ENCODE measurements at regions not wholly inside any gene's neighbourhood (a gene's known extent, or its start where the extent isn't known, plus 50 kb on each side); places are given as distances from the start of the nearest gene placed in this dataset.

DNA sequence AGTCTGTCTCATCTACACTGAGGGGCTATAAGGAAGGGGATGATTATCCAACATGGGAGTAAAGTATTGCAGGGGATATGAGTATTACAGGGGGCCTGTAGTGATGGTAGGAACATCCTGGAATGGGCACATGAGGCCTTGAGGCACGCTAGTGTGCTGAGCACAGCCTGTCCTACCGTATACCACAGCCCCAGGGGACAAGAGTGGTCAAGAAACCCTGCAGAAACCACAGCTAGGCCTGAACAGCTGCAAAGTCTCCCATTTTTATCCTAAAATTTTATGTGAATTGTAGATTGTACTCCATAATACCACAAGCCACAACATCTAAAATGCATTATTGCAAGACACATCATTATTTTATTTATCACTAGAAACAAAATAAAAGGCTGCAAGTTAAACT is 136.3 kb upstream of the ASTN2 start:
- TF ChIP-seq, protein P1, sequence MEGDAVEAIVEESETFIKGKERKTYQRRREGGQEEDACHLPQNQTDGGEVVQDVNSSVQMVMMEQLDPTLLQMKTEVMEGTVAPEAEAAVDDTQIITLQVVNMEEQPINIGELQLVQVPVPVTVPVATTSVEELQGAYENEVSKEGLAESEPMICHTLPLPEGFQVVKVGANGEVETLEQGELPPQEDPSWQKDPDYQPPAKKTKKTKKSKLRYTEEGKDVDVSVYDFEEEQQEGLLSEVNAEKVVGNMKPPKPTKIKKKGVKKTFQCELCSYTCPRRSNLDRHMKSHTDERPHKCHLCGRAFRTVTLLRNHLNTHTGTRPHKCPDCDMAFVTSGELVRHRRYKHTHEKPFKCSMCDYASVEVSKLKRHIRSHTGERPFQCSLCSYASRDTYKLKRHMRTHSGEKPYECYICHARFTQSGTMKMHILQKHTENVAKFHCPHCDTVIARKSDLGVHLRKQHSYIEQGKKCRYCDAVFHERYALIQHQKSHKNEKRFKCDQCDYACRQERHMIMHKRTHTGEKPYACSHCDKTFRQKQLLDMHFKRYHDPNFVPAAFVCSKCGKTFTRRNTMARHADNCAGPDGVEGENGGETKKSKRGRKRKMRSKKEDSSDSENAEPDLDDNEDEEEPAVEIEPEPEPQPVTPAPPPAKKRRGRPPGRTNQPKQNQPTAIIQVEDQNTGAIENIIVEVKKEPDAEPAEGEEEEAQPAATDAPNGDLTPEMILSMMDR (IDR thresholded peaks at IDR 0.05): no peak
- TF ChIP-seq HOXA7 (CRISPR knock-in tag; IDR thresholded peaks at IDR 0.05) (no peak), RAD21 (conservative IDR thresholded peaks at IDR 0.05 in 1 of 2, IDR thresholded peaks at IDR 0.05 in 1 of 2) (no peak), POLR2A (IDR thresholded peaks at IDR 0.05; ENCODE audit: low read length) (no peak), CEBPB (IDR thresholded peaks at IDR 0.05) (no peak), JUN (IDR thresholded peaks at IDR 0.05) (no peak), SMC3 (IDR thresholded peaks at IDR 0.05) (no peak), MYC (IDR thresholded peaks at IDR 0.05; ENCODE audit: borderline replicate concordance, low read length) (no peak), MAX (IDR thresholded peaks at IDR 0.05) (no peak), REST (IDR thresholded peaks at IDR 0.05) (no peak)
- TF ChIP-seq, protein P2, sequence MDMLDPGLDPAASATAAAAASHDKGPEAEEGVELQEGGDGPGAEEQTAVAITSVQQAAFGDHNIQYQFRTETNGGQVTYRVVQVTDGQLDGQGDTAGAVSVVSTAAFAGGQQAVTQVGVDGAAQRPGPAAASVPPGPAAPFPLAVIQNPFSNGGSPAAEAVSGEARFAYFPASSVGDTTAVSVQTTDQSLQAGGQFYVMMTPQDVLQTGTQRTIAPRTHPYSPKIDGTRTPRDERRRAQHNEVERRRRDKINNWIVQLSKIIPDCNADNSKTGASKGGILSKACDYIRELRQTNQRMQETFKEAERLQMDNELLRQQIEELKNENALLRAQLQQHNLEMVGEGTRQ (IDR thresholded peaks at IDR 0.05): no peak
